Vagina (tissue), 2 donors: ENCODE measurements at regions not wholly inside any gene's neighbourhood (a gene's known extent, or its start where the extent isn't known, plus 50 kb on each side); places are given as distances from the start of the nearest gene placed in this dataset.

ENCODE experiments used
- CTCF ChIP-seq, 3 experiments: fragments of 450-650 bp in 2 of 3; fragments of 200-600 bp in 1 of 3; sonication (generic) in 1 of 3; IDR thresholded peaks; one replicate each; pipeline ENCODE4 v1.5.1; 2017 to 2019; ENCODE audit warnings: antibody characterized with exemption in 3 of 3, mild to moderate bottlenecking in 2 of 3, moderate library complexity in 2 of 3
- POLR2A ChIP-seq, 2 donors: fragments of 450-650 bp; IDR thresholded peaks; one replicate each; pipeline ENCODE4 v1.6.1; 2017; ENCODE audit warnings: antibody characterized with exemption in 2 of 2, mild to moderate bottlenecking in 2 of 2, moderate library complexity in 2 of 2
- POLR2AphosphoS5 ChIP-seq, 2 donors: sonication (generic); formaldehyde crosslinking; IDR thresholded peaks; one replicate each; pipeline ENCODE4 v1.9.0; 2017; ENCODE audit warnings: antibody characterized with exemption in 2 of 2, mild to moderate bottlenecking in 2 of 2, low read depth in 1 of 2; ENCODE audit not compliant: insufficient read depth in 1 of 2

GRCh38 chr7:68623030-68623429 lies 975.2 kb upstream of the AUTS2 start:
- no peak for TF ChIP-seq CTCF (IDR thresholded peaks at IDR 0.05)
- TF ChIP-seq POLR2AphosphoS5 (IDR thresholded peaks at IDR 0.05; ENCODE audit: insufficient read depth in 1 of 2, low read depth in 1 of 2): no peak
- no peak for TF ChIP-seq POLR2A (IDR thresholded peaks at IDR 0.05)
